Activated CD4-positive, CD25-positive, alpha-beta regulatory T cell treated with anti-CD3 and anti-CD28 coated beads, Interleukin-2, amount 50 U/mL, for 72 hours (primary cell): ENCODE measurements at regions not wholly inside any gene's neighbourhood (a gene's known extent, or its start where the extent isn't known, plus 50 kb on each side); places are given as distances from the start of the nearest gene placed in this dataset.
"Not testable (repeated sequence)": the region's sequence is repeated elsewhere in the genome, so short reads cannot be mapped to it uniquely, and the experiment has no call there.

Experiments
- DNase-seq: peaks from one replicate; pipeline ENCODE4 v3.0.0; 2021

- not testable (repeated sequence) for DNase-seq
These were observed 58.9 kb upstream of the EEF2KMT start for GRCh38 chr16:5156486-5156885.

GRCh38 chr16:5154006-5154405 lies 56.4 kb upstream of the EEF2KMT start:
- DNase-seq, result not testable (repeated sequence)

- DNase-seq, result not testable (repeated sequence)
These were observed 53.8 kb upstream of the EEF2KMT start for GRCh38 chr16:5151409-5151808.
